ELF-1 (cell line): ENCODE measurements at regions not wholly inside any gene's neighbourhood (a gene's known extent, or its start where the extent isn't known, plus 50 kb on each side); places are given as distances from the start of the nearest gene placed in this dataset.
A peak's percentile ranks its signal among the peaks of the same experiment; 100 is the strongest.
"Not testable (repeated sequence)": the region's sequence is repeated elsewhere in the genome, so short reads cannot be mapped to it uniquely, and the experiment has no call there.

ENCODE experiments used
- DNase-seq: peaks from one replicate; pipeline ENCODE4 v3.0.0-alpha.2; 2016; ENCODE audit warnings: low read depth, low spot score

DNA sequence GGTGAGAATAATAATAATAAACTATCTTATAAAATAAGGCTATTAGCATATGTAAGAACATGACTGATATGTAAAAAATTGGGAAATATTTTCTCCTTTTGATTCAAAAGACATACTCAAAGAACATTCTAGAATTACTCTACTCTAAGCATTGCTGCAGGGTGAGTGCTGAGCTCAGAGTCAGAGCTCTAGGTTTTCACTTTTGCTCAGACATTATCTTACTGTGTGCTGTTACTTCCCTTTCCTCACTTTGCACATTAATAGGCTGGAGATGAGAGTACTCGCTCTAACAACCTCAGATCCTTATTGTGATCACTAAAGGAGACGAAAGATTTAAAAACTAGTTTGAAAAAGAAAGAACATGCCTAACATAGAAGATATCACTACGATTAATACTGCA lies 99.4 kb upstream of the C9orf72 start:
- no peak for DNase-seq

DNA sequence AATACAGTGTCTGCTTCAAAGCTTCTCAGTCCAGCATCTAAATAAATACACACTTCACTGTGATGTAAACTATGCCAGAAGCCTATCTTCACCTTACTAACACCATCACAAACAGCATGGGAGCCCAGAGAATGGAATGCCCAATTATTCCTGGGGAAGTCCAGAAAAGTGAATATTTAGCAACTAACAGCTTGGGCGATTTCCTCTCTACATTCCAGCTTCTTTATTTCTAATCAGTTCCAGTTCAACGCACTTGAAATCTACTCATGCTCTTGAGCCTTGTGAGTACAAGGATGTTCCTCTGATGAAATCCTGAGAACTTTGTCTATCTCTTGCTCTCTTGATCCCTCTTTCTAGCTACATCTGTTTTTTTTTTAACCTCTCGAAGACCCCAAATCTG lies 100.4 kb upstream of the C9orf72 start:
- DNase-seq, result no peak

GRCh38 chr9:27675354-27675753 lies 102.1 kb upstream of the C9orf72 start:
- peak; percentile 94 for DNase-seq

GRCh38 chr9:27676827-27677226 lies 103.5 kb upstream of the C9orf72 start:
- no peak for DNase-seq

- DNase-seq, result no peak
Observed at GRCh38 chr9:27679338-27679737, 106.1 kb upstream of the C9orf72 start.

- DNase-seq, result no peak
Observed at GRCh38 chr9:27683181-27683580, 109.9 kb upstream of the C9orf72 start.

DNA sequence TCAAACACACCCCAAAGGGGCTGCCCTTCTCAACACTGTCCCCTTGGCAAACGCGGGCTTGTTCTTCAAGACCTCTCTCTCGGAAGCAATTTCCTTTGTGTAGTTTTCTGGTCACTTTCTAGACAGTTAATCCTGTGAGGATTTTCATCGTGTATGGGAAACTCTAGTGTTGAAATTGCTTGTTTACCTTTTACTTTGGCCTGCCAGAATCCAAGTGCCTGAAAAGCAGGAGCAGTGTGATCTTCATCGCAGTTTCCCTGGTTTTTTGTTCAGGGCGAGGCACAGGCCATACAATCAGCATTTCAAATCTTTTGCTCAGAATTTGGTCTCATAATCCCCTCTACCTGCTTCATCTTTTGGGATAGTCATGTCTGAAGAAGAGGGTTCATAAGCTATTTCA lies 115.7 kb upstream of the C9orf72 start:
- no peak for DNase-seq

- DNase-seq, result not testable (repeated sequence)
Observed at GRCh38 chr9:27690816-27691215, 117.5 kb upstream of the C9orf72 start.

DNA sequence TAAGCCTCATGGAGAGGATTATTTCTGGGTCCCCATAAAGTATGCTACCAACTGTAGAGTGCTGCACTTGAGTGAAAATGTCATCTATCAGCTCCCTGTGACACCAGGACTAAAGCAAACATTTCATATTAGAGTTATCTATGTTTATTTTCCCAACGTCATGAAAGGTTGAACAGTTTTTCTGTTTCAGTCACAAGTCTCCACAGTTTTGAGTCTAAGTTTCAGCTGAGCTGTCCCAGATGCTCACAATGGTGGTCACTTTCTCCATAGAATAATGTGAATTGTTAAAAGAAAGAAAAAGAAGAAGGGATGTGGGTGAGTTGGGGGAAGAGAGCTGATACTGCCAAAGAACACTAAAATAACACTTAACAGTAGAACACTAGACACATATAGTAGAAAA lies 126.3 kb upstream of the C9orf72 start:
- DNase-seq, result no peak

GRCh38 chr9:27701016-27701415 lies 127.7 kb upstream of the C9orf72 start:
- no peak for DNase-seq

GRCh38 chr9:27701587-27701986 lies 128.3 kb upstream of the C9orf72 start:
- no peak for DNase-seq

DNA sequence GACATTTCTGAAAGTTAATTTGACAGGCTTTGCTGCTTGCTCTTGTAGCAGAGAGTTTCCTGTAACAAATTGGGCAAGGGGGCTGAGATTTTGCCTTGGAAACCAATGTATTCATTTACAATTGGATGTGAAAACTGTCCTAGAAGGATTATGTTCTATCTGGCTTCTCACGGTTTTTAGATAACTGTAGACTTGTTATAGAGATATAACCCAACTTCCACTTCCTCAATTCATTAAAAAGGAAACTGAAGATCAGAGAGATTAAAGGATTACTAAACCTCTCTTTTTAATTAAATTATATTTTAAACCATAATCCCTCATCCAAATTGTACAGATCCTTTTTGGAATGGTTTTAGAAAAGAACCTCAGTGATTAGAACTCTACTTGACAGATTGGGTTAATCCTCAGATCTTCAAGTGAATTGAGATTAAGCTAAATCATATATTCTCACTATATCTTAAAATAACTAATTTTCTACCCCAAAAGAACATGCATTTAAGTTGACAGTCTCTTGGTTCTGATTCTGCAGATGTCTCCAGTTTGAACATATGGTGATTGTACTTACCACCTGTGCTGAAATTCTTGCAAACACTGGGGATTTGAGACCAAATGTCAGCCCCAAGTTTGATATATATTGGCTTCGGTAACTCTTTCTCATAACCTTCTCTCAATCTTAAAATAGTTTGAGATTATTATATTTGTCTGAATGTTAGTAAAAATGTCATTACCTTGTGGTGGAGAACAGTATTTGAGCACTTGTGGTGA lies 130.1 kb upstream of the C9orf72 start:
- DNase-seq, result no peak

GRCh38 chr9:27711241-27711640 lies 138.0 kb upstream of the C9orf72 start:
- no peak for DNase-seq

- DNase-seq, result no peak
Observed at GRCh38 chr9:27712806-27713205, 139.5 kb upstream of the C9orf72 start.

DNA sequence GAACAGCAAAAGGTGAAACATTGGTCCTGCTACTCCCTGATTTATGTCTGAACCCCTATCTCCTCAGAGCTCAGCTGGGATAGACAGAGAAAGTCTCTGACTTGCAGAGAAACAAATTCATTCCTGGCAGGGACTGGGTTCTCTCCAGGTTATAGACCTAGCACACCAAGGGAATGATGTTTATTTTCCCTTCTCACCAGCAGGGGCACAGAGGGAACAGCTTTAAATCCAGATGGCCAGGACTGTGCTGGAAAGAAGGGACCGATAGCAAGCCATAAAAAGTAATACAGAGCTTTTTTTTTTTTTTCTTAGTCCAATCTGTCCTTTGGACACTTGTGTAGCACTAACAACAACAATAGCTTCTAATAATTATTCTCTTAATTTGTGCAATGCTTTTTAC lies 141.1 kb upstream of the C9orf72 start:
- no peak for DNase-seq

GRCh38 chr9:27715651-27716050 lies 142.4 kb upstream of the C9orf72 start:
- DNase-seq, result peak; percentile 69

DNA sequence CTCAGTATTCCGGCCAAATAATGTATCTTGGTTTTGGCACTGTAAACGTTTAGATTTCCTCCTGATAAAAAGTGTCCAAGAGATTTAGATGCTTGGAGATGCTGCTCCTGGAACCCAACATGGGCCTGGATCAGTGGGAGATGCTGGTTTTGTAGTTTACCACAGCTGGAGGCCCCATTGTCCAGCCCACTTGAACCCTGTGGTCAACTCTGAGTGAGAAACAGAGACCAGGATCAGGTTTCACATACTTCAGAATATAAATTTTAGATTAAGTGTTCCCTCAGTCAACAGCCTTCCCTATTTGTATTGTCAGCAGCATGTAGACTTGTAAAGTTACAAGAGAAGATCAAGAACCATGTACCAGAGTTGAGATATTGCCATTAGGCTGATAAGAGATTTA lies 144.7 kb upstream of the C9orf72 start:
- DNase-seq, result no peak

DNA sequence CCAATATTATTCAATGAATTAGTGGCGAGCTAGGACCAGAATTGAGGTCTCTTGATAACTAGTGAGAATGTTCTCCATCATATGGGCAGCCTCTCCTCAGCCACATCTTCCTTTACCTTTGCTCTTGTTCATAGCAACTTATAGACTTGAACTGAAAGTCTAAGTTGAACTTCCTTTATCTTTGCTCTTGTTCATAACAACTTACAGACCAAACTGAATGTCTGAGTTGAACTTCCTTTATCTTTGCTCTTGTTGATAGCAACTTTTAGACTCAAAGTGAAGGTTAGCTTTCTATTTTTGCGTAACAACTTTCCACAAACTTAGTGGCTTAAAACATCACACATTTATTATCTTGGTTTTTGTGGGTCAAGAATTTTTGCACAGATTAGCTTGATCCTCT lies 146.4 kb upstream of the C9orf72 start:
- no peak for DNase-seq

DNA sequence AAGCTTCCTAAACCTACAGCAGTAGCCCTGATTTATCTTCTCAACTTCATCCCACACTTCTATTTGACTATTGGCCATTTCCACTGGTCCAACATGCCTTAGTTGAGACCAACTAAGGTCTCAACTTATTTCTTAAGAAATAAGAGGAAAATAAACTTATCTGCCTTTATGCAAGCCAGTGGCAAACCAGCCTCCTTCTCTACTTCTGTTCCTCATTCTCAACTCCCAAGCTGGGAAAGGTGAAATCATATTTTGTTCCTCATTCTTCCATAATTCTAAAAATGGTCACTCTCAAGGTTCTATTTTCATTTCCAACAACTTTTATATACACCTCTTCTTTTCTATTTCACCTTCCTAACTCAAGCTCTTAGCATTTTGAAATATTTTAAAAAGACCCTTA lies 149.6 kb upstream of the C9orf72 start:
- DNase-seq, result no peak

DNA sequence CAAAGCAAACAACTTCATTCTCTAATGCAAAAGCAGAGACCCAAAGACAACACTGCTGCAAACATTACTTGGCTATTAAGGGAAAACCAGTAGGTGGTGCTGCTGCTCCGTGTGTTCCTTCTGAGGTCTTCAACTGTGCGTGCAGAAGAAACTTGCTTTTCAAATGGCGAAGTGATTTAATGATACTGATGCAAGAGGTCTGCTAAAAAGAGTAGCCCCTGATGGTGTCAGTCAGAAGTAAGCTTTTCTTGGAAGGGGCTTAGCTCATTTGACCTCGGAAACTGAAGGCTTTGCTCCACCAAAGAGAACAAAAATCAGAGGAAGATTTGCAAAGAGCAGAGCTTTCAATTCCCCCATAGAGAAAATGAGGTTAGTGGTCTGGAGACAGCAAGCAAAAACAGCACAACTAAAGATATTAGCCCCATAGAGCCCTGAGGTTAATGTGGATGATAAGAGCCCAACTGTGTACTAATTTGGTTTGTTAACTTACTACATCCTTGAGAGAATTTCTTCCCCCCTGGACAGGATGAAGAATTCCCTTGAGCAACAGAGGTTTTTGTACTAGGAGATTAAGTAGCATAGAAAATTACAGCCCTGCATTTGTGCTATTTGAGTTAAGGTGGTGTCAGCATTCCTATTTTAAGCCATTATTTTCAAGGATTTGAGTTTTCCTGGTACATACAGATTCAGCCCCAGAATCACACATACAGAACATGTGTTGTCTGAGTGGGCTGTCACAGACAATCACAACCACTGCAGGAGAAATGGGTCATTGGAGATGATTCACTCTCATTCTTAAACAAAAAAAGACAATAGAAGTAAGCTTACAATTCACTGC lies 153.2 kb upstream of the C9orf72 start:
- peak; percentile 73 for DNase-seq

DNA sequence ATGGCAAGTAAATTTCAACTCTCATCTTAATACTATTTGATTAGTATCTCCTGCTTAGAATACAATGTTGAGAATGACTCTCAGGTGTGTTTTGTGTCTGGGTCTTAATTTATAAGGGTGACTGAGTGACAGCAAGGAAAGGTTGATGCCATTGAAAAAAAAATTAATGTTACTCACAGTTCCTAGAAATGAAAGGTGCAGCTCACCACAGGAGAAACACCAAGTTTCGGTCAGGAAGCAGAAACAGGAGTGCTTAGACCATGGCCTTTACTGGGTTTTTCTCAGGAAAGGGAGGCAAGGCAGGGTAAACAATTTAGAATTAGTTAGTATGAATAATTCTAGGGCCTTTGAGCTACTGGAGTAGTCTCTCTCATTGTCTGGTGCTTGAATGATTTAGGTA lies 159.2 kb upstream of the C9orf72 start:
- no peak for DNase-seq

DNA sequence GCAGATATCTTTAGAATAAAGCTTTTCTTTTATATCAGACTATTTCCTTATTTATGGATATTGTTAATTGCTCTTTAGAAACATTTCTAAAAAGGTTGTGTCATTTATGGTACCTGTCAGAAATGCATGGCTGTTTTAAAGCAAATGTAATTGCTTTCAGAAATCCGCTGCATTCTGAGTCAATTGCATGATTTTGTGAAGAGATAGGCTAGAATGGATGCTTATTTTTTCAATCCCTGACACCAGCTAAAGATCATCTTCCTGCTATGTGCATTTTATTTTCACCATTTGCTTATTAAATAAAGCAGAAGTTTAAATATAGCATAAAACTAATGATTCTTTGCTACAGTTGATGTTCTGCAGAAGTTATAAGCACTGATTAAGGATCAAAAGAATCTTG lies 170.2 kb upstream of the C9orf72 start:
- DNase-seq, result no peak

- DNase-seq, result no peak
Observed at GRCh38 chr9:27747450-27747849, 174.2 kb upstream of the C9orf72 start.
